H1 (cell line): ENCODE measurements at regions not wholly inside any gene's neighbourhood (a gene's known extent, or its start where the extent isn't known, plus 50 kb on each side); places are given as distances from the start of the nearest gene placed in this dataset.

ENCODE experiments used
- CTCF ChIA-PET: fragments of 300-600 bp; sonication (Branson Sonifier 250); formaldehyde crosslinking; loops from one replicate; lab custom pipeline; 2021; ENCODE audit not compliant: partially characterized antibody; lab: Charles Lee
- POLR2A ChIA-PET: fragments of 300-600 bp; sonication (Branson Sonifier 250); formaldehyde crosslinking; loops from one replicate; lab custom pipeline; 2021; ENCODE audit warnings: inconsistent platforms; ENCODE audit not compliant: partially characterized antibody; lab: Charles Lee
- DNase-seq, 2 experiments: peaks; one replicate each; pipeline versions ENCODE4 v3.0.0 to v3.0.0-alpha.2; 2010 to 2022; ENCODE audit warnings: low spot score in 2 of 2, low read depth in 1 of 2, mixed read lengths in 1 of 2
- FAIRE-seq: peaks from 2 replicates; lab custom pipeline; 2011; peaks lifted over from hg19 to GRCh38; lab: Jason Lieb, UNC
- H2AFZ ChIP-seq: 2 replicates; pipeline ENCODE4 v1.8.1; 2012; ENCODE audit warnings: low read length, inconsistent platforms
- H2AK5ac ChIP-seq: 2 replicates; pipeline ENCODE4 v1.6.1; 2013; ENCODE audit warnings: low read depth, low read length
- H2BK120ac ChIP-seq: replicated peaks from 2 replicates; pipeline ENCODE3; 2013; ENCODE audit warnings: low read depth, low read length, inconsistent platforms
- H2BK12ac ChIP-seq: 2 replicates; pipeline ENCODE4 v1.6.1; 2013; ENCODE audit warnings: low read depth, low read length
- H2BK15ac ChIP-seq: 2 replicates; pipeline ENCODE4 v1.6.1; 2013; ENCODE audit warnings: low read length
- H2BK20ac ChIP-seq: 2 replicates; pipeline ENCODE4 v1.6.1; 2013; ENCODE audit warnings: low read length
- H2BK5ac ChIP-seq: 2 replicates; pipeline ENCODE4 v1.6.1; 2013; ENCODE audit warnings: low read depth, low read length
- H3K14ac ChIP-seq: 2 replicates; pipeline ENCODE4 v1.6.1; 2013; ENCODE audit warnings: inconsistent platforms; ENCODE audit not compliant: insufficient read length
- H3K18ac ChIP-seq: 2 replicates; pipeline ENCODE4 v1.6.1; 2013; ENCODE audit warnings: low read length; ENCODE audit errors: extremely low read depth
- H3K23ac ChIP-seq: 2 replicates; pipeline ENCODE4 v1.6.1; 2013; ENCODE audit warnings: inconsistent platforms; ENCODE audit not compliant: insufficient read length
- H3K23me2 ChIP-seq: 2 replicates; pipeline ENCODE4 v1.6.1; 2013; ENCODE audit warnings: low read depth, low read length
- H3K27ac ChIP-seq: 2 replicates; pipeline ENCODE4 v1.6.1; 2011; ENCODE audit warnings: low read depth, low read length, inconsistent platforms
- H3K27me3 ChIP-seq, 4 experiments: replicated peaks in 1 of 4; 1 replicate in 1 of 4; 2 replicates in 3 of 4; pipeline versions ENCODE4 v1.6.1 to v1.8.1; 2011 to 2013; ENCODE audit warnings: low read length in 3 of 4, mild to moderate bottlenecking in 3 of 4, inconsistent platforms in 2 of 4, mixed read lengths in 2 of 4, moderate library complexity in 1 of 4; ENCODE audit not compliant: control insufficient read depth in 3 of 4, insufficient read depth in 3 of 4; ENCODE audit errors: extremely low read depth in 1 of 4
- H3K36me3 ChIP-seq, 4 experiments: 2 replicates each; pipeline versions ENCODE4 v1.6.1 to v1.8.1; 2011 to 2013; ENCODE audit warnings: mild to moderate bottlenecking in 4 of 4, low read length in 3 of 4, moderate library complexity in 2 of 4, control low read depth in 1 of 4, inconsistent platforms in 1 of 4; ENCODE audit not compliant: insufficient read depth in 4 of 4, control insufficient read depth in 2 of 4
- H3K4ac ChIP-seq: replicated peaks from 2 replicates; pipeline ENCODE3; 2013; ENCODE audit warnings: low read length, low read depth, mixed read lengths, inconsistent platforms; ENCODE audit not compliant: insufficient read length
- H3K4me1 ChIP-seq, 4 experiments: replicated peaks in 1 of 4; 1 replicate in 1 of 4; 2 replicates in 3 of 4; pipeline versions ENCODE4 v1.6.1 to v1.8.1; 2011 to 2013; ENCODE audit warnings: low read length in 3 of 4, inconsistent platforms in 2 of 4, mixed read lengths in 1 of 4; ENCODE audit not compliant: insufficient read depth in 4 of 4, control insufficient read depth in 3 of 4
- H3K4me2 ChIP-seq, 2 experiments: 2 replicates each; pipeline versions ENCODE4 v1.6.1 to v1.8.1; 2011 to 2013; ENCODE audit warnings: low read depth in 2 of 2, low read length in 2 of 2, control low read depth in 1 of 2, inconsistent platforms in 1 of 2, mild to moderate bottlenecking in 1 of 2; ENCODE audit not compliant: insufficient read depth in 1 of 2
- H3K4me3 ChIP-seq, 4 experiments: fragments of 200-600, 300-600 bp in 1 of 4; sonication (generic), shearing (Covaris generic), sonication (Bioruptor Twin) in 1 of 4; 2 replicates each; pipeline versions ENCODE4 v1.5.1 to v1.8.1; 2011 to 2016; ENCODE audit warnings: low read length in 4 of 4, low read depth in 3 of 4, control low read depth in 2 of 4, inconsistent platforms in 2 of 4, mild to moderate bottlenecking in 2 of 4, mixed read lengths in 1 of 4, moderate library complexity in 1 of 4; ENCODE audit not compliant: insufficient read depth in 2 of 4; ENCODE audit errors: extremely low read depth in 1 of 4
- H3K56ac ChIP-seq: replicated peaks from 2 replicates; pipeline ENCODE3; 2013; ENCODE audit warnings: low read depth, mild to moderate bottlenecking, mixed read lengths, low read length, inconsistent platforms; ENCODE audit not compliant: insufficient read length
- H3K79me1 ChIP-seq: 2 replicates; pipeline ENCODE4 v1.6.1; 2013; ENCODE audit warnings: low read depth, low read length, control low read depth
- H3K79me2 ChIP-seq, 2 experiments: 2 replicates each; pipeline versions ENCODE4 v1.6.1 to v1.8.1; 2012 to 2013; ENCODE audit warnings: low read length in 2 of 2, mild to moderate bottlenecking in 2 of 2, inconsistent platforms in 1 of 2; ENCODE audit not compliant: insufficient read depth in 2 of 2, control insufficient read depth in 1 of 2
- H3K9ac ChIP-seq, 4 experiments: replicated peaks in 1 of 4; 1 replicate in 1 of 4; 2 replicates in 3 of 4; pipeline versions ENCODE4 v1.6.1 to v1.8.1; 2011 to 2013; ENCODE audit warnings: low read depth in 3 of 4, low read length in 3 of 4, control low read depth in 2 of 4, mild to moderate bottlenecking in 2 of 4, moderate library complexity in 2 of 4, inconsistent platforms in 1 of 4; ENCODE audit errors: extremely low read depth in 1 of 4
- H3K9me3 ChIP-seq, 2 experiments: 2 replicates each; pipeline versions ENCODE4 v1.6.1 to v1.8.1; 2012 to 2013; ENCODE audit warnings: mild to moderate bottlenecking in 2 of 2, moderate library complexity in 2 of 2, control low read depth in 1 of 2, inconsistent platforms in 1 of 2, low read depth in 1 of 2, low read length in 1 of 2, mixed read lengths in 1 of 2; ENCODE audit not compliant: insufficient read depth in 2 of 2
- H4K20me1 ChIP-seq, 2 experiments: replicated peaks in 1 of 2; 2 replicates each; pipeline versions ENCODE3 to v1.8.1; 2011 to 2013; ENCODE audit warnings: inconsistent platforms in 2 of 2, low read length in 2 of 2, mild to moderate bottlenecking in 1 of 2; ENCODE audit not compliant: insufficient read depth in 2 of 2, control insufficient read depth in 1 of 2
- H4K5ac ChIP-seq: 2 replicates; pipeline ENCODE4 v1.6.1; 2013; ENCODE audit warnings: low read length, low read depth, mixed read lengths, inconsistent platforms; ENCODE audit not compliant: insufficient read length
- H4K8ac ChIP-seq: 2 replicates; pipeline ENCODE4 v1.8.0; 2013; ENCODE audit warnings: mild to moderate bottlenecking, moderate library complexity, low read length, inconsistent platforms; ENCODE audit not compliant: insufficient read depth; ENCODE audit errors: extremely low read depth
- H4K91ac ChIP-seq: replicated peaks from 2 replicates; pipeline ENCODE3; 2013; ENCODE audit warnings: low read length, mixed read lengths, inconsistent platforms; ENCODE audit not compliant: insufficient read length
- CREB1 ChIP-seq: IDR thresholded peaks from 2 replicates; pipeline ENCODE4 v1.6.1; 2012; ENCODE audit warnings: inconsistent platforms
- JUND ChIP-seq: IDR thresholded peaks from 2 replicates; pipeline ENCODE4 v1.6.1; 2011; ENCODE audit warnings: mild to moderate bottlenecking, improper control_type of control experiment, low read length
- KDM4A ChIP-seq: IDR thresholded peaks from one replicate; pipeline ENCODE4 v1.7.1; 2012; ENCODE audit warnings: low read depth, mild to moderate bottlenecking, moderate library complexity, low read length, inconsistent platforms; ENCODE audit not compliant: severe bottlenecking
- KDM5A ChIP-seq: fragments of 200-600 bp; IDR thresholded peaks from 2 replicates; pipeline ENCODE4 v1.7.1; 2012; ENCODE audit warnings: mild to moderate bottlenecking, low read length, inconsistent platforms, mixed read lengths
- MAFK ChIP-seq: IDR thresholded peaks from 2 replicates; pipeline ENCODE4 v1.6.1; 2012; ENCODE audit warnings: low read depth, mild to moderate bottlenecking, improper control_type of control experiment, low read length
- NRF1 ChIP-seq: IDR thresholded peaks from 2 replicates; pipeline ENCODE4 v1.6.1; 2011; ENCODE audit warnings: mild to moderate bottlenecking, low read depth, low read length, improper control_type of control experiment
- PHF8 ChIP-seq: fragments of 200-600 bp; sonication (generic); conservative IDR thresholded peaks from 2 replicates; pipeline ENCODE4 v1.7.1; 2012; ENCODE audit warnings: low read depth, mild to moderate bottlenecking, inconsistent platforms, low read length, moderate library complexity
- POU5F1 ChIP-seq: IDR thresholded peaks from 2 replicates; pipeline ENCODE4 v1.6.1; 2011; ENCODE audit warnings: low read depth, mild to moderate bottlenecking, low read length, moderate library complexity
- SIRT6 ChIP-seq: IDR thresholded peaks from one replicate; pipeline ENCODE4 v1.7.1; 2012; ENCODE audit warnings: low read length, inconsistent platforms
- SP1 ChIP-seq: IDR thresholded peaks from 2 replicates; pipeline ENCODE4 v1.6.1; 2011; ENCODE audit warnings: low read depth, low read length
- SP4 ChIP-seq: IDR thresholded peaks from 2 replicates; pipeline ENCODE4 v1.6.1; 2012; ENCODE audit warnings: low read length, inconsistent platforms
- SRF ChIP-seq: IDR thresholded peaks from 2 replicates; pipeline ENCODE4 v1.6.1; 2011; ENCODE audit warnings: mild to moderate bottlenecking, low read depth, low read length, moderate library complexity
- SUZ12 ChIP-seq: fragments of 200-600 bp; sonication (generic); IDR thresholded peaks from 2 replicates; pipeline ENCODE4 v1.6.1; 2012; ENCODE audit warnings: mild to moderate bottlenecking, inconsistent platforms, low read length, moderate library complexity, mixed read lengths
- TAF7 ChIP-seq: optimal IDR thresholded peaks from 2 replicates; pipeline ENCODE3; 2011; ENCODE audit warnings: low read depth, mild to moderate bottlenecking, inconsistent platforms, low read length, moderate library complexity, borderline replicate concordance
- TCF12 ChIP-seq: IDR thresholded peaks from 2 replicates; pipeline ENCODE4 v1.6.1; 2011; ENCODE audit warnings: low read depth, mild to moderate bottlenecking, low read length
- WGBS, 2 experiments: shearing (Covaris generic) in 1 of 2; methylation state at CpG; one replicate each; pipeline versions ENCODE4 v1.1.6 to v1.1.7; 2013 to 2015; ENCODE audit warnings: low lambda C conversion rate in 2 of 2, mixed read lengths in 2 of 2, inconsistent platforms in 1 of 2, low coverage in 1 of 2, missing lambda C conversion rate in 1 of 2; ENCODE audit not compliant: insufficient replicate concordance in 2 of 2, insufficient coverage in 1 of 2, insufficient read length in 1 of 2; ENCODE audit errors: extremely low coverage in 1 of 2, missing lambda C conversion rate in 1 of 2; 5-methylcytosine and 5-hydroxymethylcytosine counted together

- no peak overlapping the region for H2BK5ac ChIP-seq
- H3K27me3 ChIP-seq, result no peaks in the 10 kb centered on the region
- H3K79me1 ChIP-seq, result no peaks in the 10 kb centered on the region
- FAIRE-seq (no peak), DNase-seq (peak in 1 of 2 experiments; percentile 34)
- H2AK5ac ChIP-seq, result no peak overlapping the region
- CTCF ChIA-PET, result interaction anchor here (0.6 kb wide), 2 partner anchors 221 to 618 kb away, joined by 3 read pairs; no protein-coding TSS in a partner anchor
- H3K18ac ChIP-seq, result no peak overlapping the region
- H3K56ac ChIP-seq, result no peak overlapping the region
- H3K23ac ChIP-seq, result no peak overlapping the region
- H4K91ac ChIP-seq, result peak overlapping the region; percentile 66
- H3K4me1 ChIP-seq, result peaks cover 11 to 16% (median 13%) of the 10 kb centered on the region in 4 experiments; a peak in 6 of 7 replicates
- H2BK120ac ChIP-seq, result no peak overlapping the region
- no peak overlapping the region for H3K4ac ChIP-seq
- H3K9ac ChIP-seq, result no peak overlapping the region; a peak in 1 of 7 replicates
- no peak overlapping the region for H3K4me2 ChIP-seq
- 90% methylated on average over 11 of the region's 11 CpGs; no CpG with 5 or more reads in 1 of the 2 experiments for WGBS, 2 experiments
- H2BK12ac ChIP-seq, result peak overlapping the region; percentile 33; the same call in 1 of the 2 replicates
- H2AFZ ChIP-seq, result no peak overlapping the region
- H4K20me1 ChIP-seq, result no peaks in the 10 kb centered on the region
- no peak overlapping the region for H4K8ac ChIP-seq
- no peak overlapping the region for H3K4me3 ChIP-seq
- H3K23me2 ChIP-seq, result no peaks in the 10 kb centered on the region
- no peak overlapping the region for H2BK20ac ChIP-seq
- no peak overlapping the region for H3K27ac ChIP-seq
- POLR2A ChIA-PET, result no interaction called here
- no peak overlapping the region for H2BK15ac ChIP-seq
- H3K14ac ChIP-seq, result no peak overlapping the region
- H3K79me2 ChIP-seq, result no peaks in the 10 kb centered on the region
- no peaks in the 10 kb centered on the region for H3K36me3 ChIP-seq
- no peaks in the 10 kb centered on the region for H3K9me3 ChIP-seq
- H4K5ac ChIP-seq, result no peak overlapping the region
- TF ChIP-seq SIRT6 (no peak), KDM5A (no peak), SP1 (no peak), SP4 (no peak), NRF1 (no peak), SUZ12 (no peak), CREB1 (no peak), KDM4A (no peak), SRF (no peak), POU5F1 (no peak), TCF12 (no peak), JUND (no peak), PHF8 (no peak), TAF7 (no peak), MAFK (no peak)
These were observed 76.5 kb downstream of the RHOU start for GRCh38 chr1:228811712-228812305.
